IgD-negative memory B cell (primary cell): ENCODE measurements at regions not wholly inside any gene's neighbourhood (a gene's known extent, or its start where the extent isn't known, plus 50 kb on each side); places are given as distances from the start of the nearest gene placed in this dataset.

ENCODE experiments used
- H3K27ac Mint-ChIP-seq, 3 donors: one replicate each; pipeline ENCODE4 v1.8.0; 2020 to 2022; ENCODE audit warnings: mild to moderate bottlenecking in 3 of 3, mixed read lengths in 3 of 3, moderate library complexity in 1 of 3
- H3K27me3 Mint-ChIP-seq: one replicate; pipeline ENCODE4 v1.8.0; 2021; ENCODE audit warnings: mixed read lengths
- H3K36me3 Mint-ChIP-seq: one replicate; pipeline ENCODE4 v1.8.0; 2020; ENCODE audit warnings: mild to moderate bottlenecking, mixed read lengths
- H3K4me1 Mint-ChIP-seq, 3 donors: one replicate each; pipeline ENCODE4 v1.8.0; 2020 to 2022; ENCODE audit warnings: mixed read lengths in 3 of 3, mild to moderate bottlenecking in 1 of 3
- H3K4me3 Mint-ChIP-seq, 4 donors: one replicate each; pipeline ENCODE4 v1.8.0; 2020 to 2022; ENCODE audit warnings: mild to moderate bottlenecking in 4 of 4, mixed read lengths in 4 of 4, moderate library complexity in 3 of 4
- H3K9me3 Mint-ChIP-seq, 3 donors: one replicate each; pipeline ENCODE4 v1.8.0; 2020 to 2021; ENCODE audit warnings: mixed read lengths in 3 of 3, mild to moderate bottlenecking in 1 of 3

- H3K27ac Mint-ChIP-seq: no peak overlapping the region
- no peak overlapping the region for H3K4me3 Mint-ChIP-seq
- no peaks in the 10 kb centered on the region for H3K27me3 Mint-ChIP-seq
- H3K4me1 Mint-ChIP-seq: no peaks in the 10 kb centered on the region
- H3K9me3 Mint-ChIP-seq: peaks cover 1 to 8% (median 2%) of the 10 kb centered on the region in 3 donors
- H3K36me3 Mint-ChIP-seq: no peaks in the 10 kb centered on the region
Observed at GRCh38 chr18:38313831-38314230, 748.2 kb upstream of the CELF4 start.

GRCh38 chr18:38312532-38312931, 746.9 kb upstream of the CELF4 start:
- Mint-ChIP-seq H3K27me3 (no peaks in the 10 kb centered on the region), H3K9me3 (peaks cover 0 to 8% (median 2%) of the 10 kb centered on the region in 3 donors), H3K27ac (no peak overlapping the region)

GRCh38 chr18:38310936-38311335, 745.3 kb upstream of the CELF4 start:
- Mint-ChIP-seq H3K4me3 (no peak overlapping the region), H3K4me1 (no peaks in the 10 kb centered on the region), H3K9me3 (peaks cover 0 to 8% (median 2%) of the 10 kb centered on the region in 3 donors), H3K27ac (no peak overlapping the region), H3K36me3 (no peaks in the 10 kb centered on the region), H3K27me3 (no peaks in the 10 kb centered on the region)

More at GRCh38 chr18:38312532-38312931, 746.9 kb upstream of the CELF4 start:
- Mint-ChIP-seq H3K4me1 (no peaks in the 10 kb centered on the region), H3K4me3 (no peak overlapping the region), H3K36me3 (no peaks in the 10 kb centered on the region)

- H3K36me3 Mint-ChIP-seq: no peaks in the 10 kb centered on the region
- peaks cover 0 to 8% (median 2%) of the 10 kb centered on the region in 3 donors for H3K9me3 Mint-ChIP-seq
- no peaks in the 10 kb centered on the region for H3K27me3 Mint-ChIP-seq
- H3K4me1 Mint-ChIP-seq: no peaks in the 10 kb centered on the region
- H3K27ac Mint-ChIP-seq: no peak overlapping the region
- no peak overlapping the region for H3K4me3 Mint-ChIP-seq
Observed at GRCh38 chr18:38307914-38308313, 742.3 kb upstream of the CELF4 start.

- peaks cover 0 to 8% (median 4%) of the 10 kb centered on the region in 3 donors for H3K9me3 Mint-ChIP-seq
- no peak overlapping the region for H3K27ac Mint-ChIP-seq
- no peaks in the 10 kb centered on the region for H3K36me3 Mint-ChIP-seq
- no peaks in the 10 kb centered on the region for H3K27me3 Mint-ChIP-seq
- H3K4me3 Mint-ChIP-seq: no peak overlapping the region
- no peaks in the 10 kb centered on the region for H3K4me1 Mint-ChIP-seq
Observed at GRCh38 chr18:38305961-38306360, 740.4 kb upstream of the CELF4 start.

- Mint-ChIP-seq H3K4me3 (no peak overlapping the region), H3K36me3 (no peaks in the 10 kb centered on the region), H3K9me3 (peaks cover 0 to 8% (median 4%) of the 10 kb centered on the region in 3 donors), H3K27me3 (no peaks in the 10 kb centered on the region), H3K27ac (no peak overlapping the region), H3K4me1 (no peaks in the 10 kb centered on the region)
Observed at GRCh38 chr18:38301621-38302020, 736.0 kb upstream of the CELF4 start.

- no peaks in the 10 kb centered on the region for H3K36me3 Mint-ChIP-seq
- peaks cover 0 to 9% (median 4%) of the 10 kb centered on the region in 3 donors for H3K9me3 Mint-ChIP-seq
- no peak overlapping the region for H3K4me3 Mint-ChIP-seq
- H3K27me3 Mint-ChIP-seq: no peaks in the 10 kb centered on the region
- H3K4me1 Mint-ChIP-seq: no peaks in the 10 kb centered on the region
- no peak overlapping the region for H3K27ac Mint-ChIP-seq
Observed at GRCh38 chr18:38297910-38298309, 732.3 kb upstream of the CELF4 start.

GRCh38 chr18:38290229-38290628, 724.6 kb upstream of the CELF4 start:
- H3K9me3 Mint-ChIP-seq: peaks cover 2 to 21% (median 5%) of the 10 kb centered on the region in 3 donors
- H3K4me3 Mint-ChIP-seq: no peak overlapping the region
- no peaks in the 10 kb centered on the region for H3K36me3 Mint-ChIP-seq
- no peaks in the 10 kb centered on the region for H3K27me3 Mint-ChIP-seq
- H3K4me1 Mint-ChIP-seq: no peaks in the 10 kb centered on the region
- H3K27ac Mint-ChIP-seq: no peak overlapping the region

- Mint-ChIP-seq H3K4me1 (no peaks in the 10 kb centered on the region), H3K36me3 (peaks cover 2% of the 10 kb centered on the region), H3K4me3 (no peak overlapping the region), H3K9me3 (peaks cover 3 to 19% (median 6%) of the 10 kb centered on the region in 3 donors), H3K27me3 (no peaks in the 10 kb centered on the region), H3K27ac (no peak overlapping the region)
Observed at GRCh38 chr18:38284972-38285371, 719.4 kb upstream of the CELF4 start.

- Mint-ChIP-seq H3K4me3 (no peak overlapping the region), H3K27me3 (no peaks in the 10 kb centered on the region), H3K27ac (no peak overlapping the region), H3K36me3 (peaks cover 1% of the 10 kb centered on the region), H3K4me1 (no peaks in the 10 kb centered on the region), H3K9me3 (peaks cover 0 to 16% (median 4%) of the 10 kb centered on the region in 3 donors)
Observed at GRCh38 chr18:38263066-38263465, 697.5 kb upstream of the CELF4 start.

- H3K27ac Mint-ChIP-seq: no peak overlapping the region
Observed at GRCh38 chr18:38262661-38263060, 697.1 kb upstream of the CELF4 start.

GRCh38 chr18:38257661-38258060, 692.1 kb upstream of the CELF4 start:
- H3K27me3 Mint-ChIP-seq: no peaks in the 10 kb centered on the region
- H3K9me3 Mint-ChIP-seq: peaks cover 0 to 18% (median 5%) of the 10 kb centered on the region in 3 donors
- no peaks in the 10 kb centered on the region for H3K4me1 Mint-ChIP-seq
- peaks cover 2% of the 10 kb centered on the region for H3K36me3 Mint-ChIP-seq
- no peak overlapping the region for H3K27ac Mint-ChIP-seq
- H3K4me3 Mint-ChIP-seq: no peak overlapping the region

More at GRCh38 chr18:38262661-38263060, 697.1 kb upstream of the CELF4 start:
- H3K9me3 Mint-ChIP-seq: peaks cover 0 to 20% (median 4%) of the 10 kb centered on the region in 3 donors
- no peak overlapping the region for H3K4me3 Mint-ChIP-seq
- peaks cover 3% of the 10 kb centered on the region for H3K36me3 Mint-ChIP-seq
- H3K27me3 Mint-ChIP-seq: no peaks in the 10 kb centered on the region
- no peaks in the 10 kb centered on the region for H3K4me1 Mint-ChIP-seq

GRCh38 chr18:38256366-38256765, 690.8 kb upstream of the CELF4 start:
- Mint-ChIP-seq H3K4me1 (no peaks in the 10 kb centered on the region), H3K27ac (no peak overlapping the region), H3K27me3 (no peaks in the 10 kb centered on the region), H3K9me3 (peaks cover 0 to 14% (median 5%) of the 10 kb centered on the region in 3 donors), H3K4me3 (no peak overlapping the region), H3K36me3 (peaks cover 2% of the 10 kb centered on the region)

- H3K36me3 Mint-ChIP-seq: no peaks in the 10 kb centered on the region
- no peaks in the 10 kb centered on the region for H3K27me3 Mint-ChIP-seq
- H3K27ac Mint-ChIP-seq: no peak overlapping the region
- no peak overlapping the region for H3K4me3 Mint-ChIP-seq
- H3K4me1 Mint-ChIP-seq: no peaks in the 10 kb centered on the region
- H3K9me3 Mint-ChIP-seq: peaks cover 0 to 9% (median 8%) of the 10 kb centered on the region in 3 donors
Observed at GRCh38 chr18:38250971-38251370, 685.4 kb upstream of the CELF4 start.

- no peaks in the 10 kb centered on the region for H3K36me3 Mint-ChIP-seq
Observed at GRCh38 chr18:38244480-38244879, 678.9 kb upstream of the CELF4 start.

GRCh38 chr18:38243291-38243690, 677.7 kb upstream of the CELF4 start:
- Mint-ChIP-seq H3K36me3 (no peaks in the 10 kb centered on the region), H3K4me1 (no peaks in the 10 kb centered on the region), H3K27ac (no peak overlapping the region), H3K4me3 (no peak overlapping the region), H3K9me3 (peaks cover 7 to 15% (median 8%) of the 10 kb centered on the region in 3 donors), H3K27me3 (no peaks in the 10 kb centered on the region)

More at GRCh38 chr18:38244480-38244879, 678.9 kb upstream of the CELF4 start:
- Mint-ChIP-seq H3K9me3 (peaks cover 5 to 12% (median 5%) of the 10 kb centered on the region in 3 donors), H3K4me1 (no peaks in the 10 kb centered on the region), H3K27ac (no peak overlapping the region), H3K27me3 (no peaks in the 10 kb centered on the region), H3K4me3 (no peak overlapping the region)
